ENCODE measurements at regions not wholly inside any gene's neighbourhood (a gene's known extent, or its start where the extent isn't known, plus 50 kb on each side); places are given as distances from the start of the nearest gene placed in this dataset.

DNA sequence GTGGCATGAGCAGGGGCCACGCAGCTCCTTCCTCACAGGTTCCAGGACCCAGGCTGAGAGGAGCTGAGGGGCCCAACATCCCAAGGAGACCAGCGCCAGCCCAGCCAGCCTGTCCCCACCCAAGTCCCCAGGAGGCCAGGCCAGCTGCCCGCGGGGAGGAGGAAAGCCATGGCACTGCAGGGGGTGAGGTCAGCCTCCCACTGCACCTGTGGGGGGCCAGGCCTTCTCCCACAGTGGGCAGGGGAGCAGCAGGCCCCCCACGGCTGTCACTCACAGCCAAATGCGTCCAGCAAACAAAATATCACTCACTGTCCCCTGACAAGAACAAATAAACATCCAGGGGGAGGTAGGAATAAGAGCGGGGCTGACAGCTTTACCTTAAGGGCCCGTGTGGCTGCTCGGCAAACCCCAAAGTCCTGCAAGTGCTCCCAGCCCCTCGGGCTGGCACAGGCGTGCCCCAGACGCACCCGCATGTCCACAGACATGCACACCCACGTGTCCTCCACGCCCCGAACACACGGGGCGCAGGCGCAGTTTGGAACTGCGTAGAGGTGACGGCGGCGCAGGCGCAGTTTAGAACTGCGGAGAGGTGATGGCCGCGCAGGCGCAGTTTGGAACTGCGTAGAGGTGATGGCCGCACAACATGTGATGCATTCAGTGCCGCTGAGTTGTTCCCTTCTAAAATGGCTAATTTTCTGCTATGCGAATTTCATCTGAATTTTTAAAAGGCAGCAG is 291.1 kb downstream of the FOXL1 start:
- FAIRE-seq = no peak
- H3K4me1 ChIP-seq = no peaks in the 10 kb centered on the region
- POLR2A ChIA-PET = no interaction called here
- H3K9me3 ChIP-seq = peaks cover 27% of the 10 kb centered on the region
- H3K4me2 ChIP-seq = no peak overlapping the region
- 78% methylated on average over 30 of the region's 32 CpGs for WGBS (ENCODE audit: missing lambda C conversion rate)
- no peak overlapping the region for H3K27ac ChIP-seq
- CTCF ChIA-PET = interaction anchor here (1.0 kb wide), 1 partner anchor 11 kb away, joined by 3 read pairs; no protein-coding TSS in a partner anchor
- no peak for DNase-seq (ENCODE audit: low read depth in 1 of 2, low spot score in 1 of 2)
- no peak for ATAC-seq
- TF ChIP-seq POLR2A (IDR thresholded peaks at IDR 0.05; ENCODE audit: low read length) (no peak), KDM1A (IDR thresholded peaks at IDR 0.05; ENCODE audit: low read depth) (no peak), RAD21 (conservative IDR thresholded peaks at IDR 0.05 in 1 of 2, IDR thresholded peaks at IDR 0.05 in 1 of 2) (no peak), RNF2 (IDR thresholded peaks at IDR 0.05; ENCODE audit: borderline replicate concordance, low read depth) (no peak), CHD4 (IDR thresholded peaks at IDR 0.05; ENCODE audit: borderline replicate concordance) (no peak), ATOH8 (CRISPR knock-in tag; IDR thresholded peaks at IDR 0.05; ENCODE audit: low read depth) (no peak), FOSB (CRISPR knock-in tag; IDR thresholded peaks at IDR 0.05) (no peak), CEBPB (IDR thresholded peaks at IDR 0.05) (no peak)
- no peak overlapping the region for H3K4me3 ChIP-seq

- CTCF ChIA-PET = interaction anchor here (1.0 kb wide), 1 partner anchor 10 kb away, joined by 3 read pairs; no protein-coding TSS in a partner anchor
- FAIRE-seq = no peak
- H3K27ac ChIP-seq = no peak overlapping the region
These were observed 292.0 kb downstream of the FOXL1 start for GRCh38 chr16:86870380-86870779.

More at GRCh38 chr16:86870380-86870779, 292.0 kb downstream of the FOXL1 start:
- ATAC-seq (no peak), DNase-seq (ENCODE audit: low read depth in 1 of 2, low spot score in 1 of 2) (no peak)
- H3K4me1 ChIP-seq = no peaks in the 10 kb centered on the region
- peaks cover 27% of the 10 kb centered on the region for H3K9me3 ChIP-seq
- POLR2A ChIA-PET = no interaction called here
- WGBS (ENCODE audit: missing lambda C conversion rate) = 68% methylated on average over 9 of the region's 9 CpGs
- H3K4me3 ChIP-seq = no peak overlapping the region
- TF ChIP-seq POLR2A (IDR thresholded peaks at IDR 0.05; ENCODE audit: low read length) (no peak), NR3C1 (IDR thresholded peaks at IDR 0.05) (no peak), NFE2L2 (conservative IDR thresholded peaks at IDR 0.05; ENCODE audit: low read length) (no peak), KDM1A (IDR thresholded peaks at IDR 0.05; ENCODE audit: low read depth) (no peak), MAFK (IDR thresholded peaks at IDR 0.05; ENCODE audit: partially characterized antibody) (no peak), ZC3H11A (IDR thresholded peaks at IDR 0.05) (no peak), NPAS2 (CRISPR knock-in tag; IDR thresholded peaks at IDR 0.05; ENCODE audit: borderline replicate concordance) (no peak), POLR2AphosphoS2 (conservative IDR thresholded peaks at IDR 0.05; ENCODE audit: low read length) (no peak), BHLHE40 (IDR thresholded peaks at IDR 0.05; ENCODE audit: low read depth, low read length) (no peak), SMC3 (IDR thresholded peaks at IDR 0.05) (no peak), EP300 (IDR thresholded peaks at IDR 0.05) (no peak), HES2 (IDR thresholded peaks at IDR 0.05) (no peak), RAD21 (conservative IDR thresholded peaks at IDR 0.05 in 1 of 2, IDR thresholded peaks at IDR 0.05 in 1 of 2) (no peak), CBX2 (IDR thresholded peaks at IDR 0.05; ENCODE audit: borderline replicate concordance, low read depth) (no peak), REST (IDR thresholded peaks at IDR 0.05) (no peak), ZSCAN20 (CRISPR knock-in tag; IDR thresholded peaks at IDR 0.05) (no peak), BCL3 (IDR thresholded peaks at IDR 0.05) (no peak)
- H3K4me2 ChIP-seq = no peak overlapping the region

Measured in A549 (cell line).